SK-N-SH treated with all-trans-retinoic acid at 6 μM for 48 hours (cell line): ENCODE measurements at regions not wholly inside any gene's neighbourhood (a gene's known extent, or its start where the extent isn't known, plus 50 kb on each side); places are given as distances from the start of the nearest gene placed in this dataset.

Experiments
- ATAC-seq: fragments of 200-7000 bp; cut with Tn5 transposase; 3 replicates; pipeline ENCODE4 v1.9.1; 2020; ENCODE audit warnings: mild to moderate bottlenecking, moderate library complexity
- ARNTL ChIP-seq: fragments of 450-650 bp; formaldehyde crosslinking; IDR thresholded peaks from 2 replicates; pipeline ENCODE4 v1.5.0; 2020; ENCODE audit warnings: low read depth, mild to moderate bottlenecking, moderate library complexity, borderline replicate concordance
- BACH2 ChIP-seq: fragments of 250-450 bp; sonication (Bioruptor Pico); IDR thresholded peaks from 2 replicates; pipeline ENCODE4 v1.9.0; 2021; ENCODE audit warnings: mild to moderate bottlenecking, borderline replicate concordance
- CSDC2 ChIP-seq: fragments of 250-450 bp; sonication (Bioruptor Pico); IDR thresholded peaks from 2 replicates; pipeline ENCODE4 v1.5.0; 2020; ENCODE audit warnings: mild to moderate bottlenecking, moderate library complexity
- ESRRG ChIP-seq: fragments of 250-450 bp; sonication (Bioruptor Pico); IDR thresholded peaks from 2 replicates; pipeline ENCODE4 v1.6.1; 2021; ENCODE audit warnings: mild to moderate bottlenecking
- GLIS3 ChIP-seq: fragments of 250-450 bp; sonication (Bioruptor Pico); IDR thresholded peaks from 2 replicates; pipeline ENCODE4 v1.5.0; 2020; ENCODE audit warnings: mild to moderate bottlenecking, moderate library complexity
- ISL1 ChIP-seq: fragments of 250-450 bp; sonication (Bioruptor Pico); IDR thresholded peaks from 2 replicates; pipeline ENCODE4 v2.1.2; 2022; ENCODE audit warnings: mild to moderate bottlenecking, moderate library complexity
- OSR1 ChIP-seq: fragments of 250-450 bp; sonication (Bioruptor Pico); IDR thresholded peaks from 2 replicates; pipeline ENCODE4 v1.8.0; 2022; ENCODE audit warnings: moderate library complexity, mild to moderate bottlenecking, inconsistent platforms
- PATZ1 ChIP-seq: fragments of 250-450 bp; sonication (Bioruptor Pico); IDR thresholded peaks from 2 replicates; pipeline ENCODE4 v1.8.0; 2020; ENCODE audit warnings: mild to moderate bottlenecking, moderate library complexity, borderline replicate concordance
- PPARA ChIP-seq: fragments of 250-450 bp; sonication (Bioruptor Pico); IDR thresholded peaks from 2 replicates; pipeline ENCODE4 v1.5.0; 2020; ENCODE audit warnings: mild to moderate bottlenecking, borderline replicate concordance
- RARB ChIP-seq: fragments of 250-450 bp; sonication (Bioruptor Pico); IDR thresholded peaks from 2 replicates; pipeline ENCODE4 v1.8.0; 2021; ENCODE audit warnings: mild to moderate bottlenecking, moderate library complexity
- SNAI2 ChIP-seq: fragments of 250-450 bp; sonication (Bioruptor Pico); IDR thresholded peaks from 2 replicates; pipeline ENCODE4 v1.5.0; 2020; ENCODE audit warnings: mild to moderate bottlenecking, moderate library complexity
- TCF4 ChIP-seq: fragments of 250-450 bp; sonication (Bioruptor Pico); IDR thresholded peaks from 2 replicates; pipeline ENCODE4 v1.8.0; 2021; ENCODE audit warnings: mild to moderate bottlenecking, moderate library complexity, borderline replicate concordance
- TOX ChIP-seq: fragments of 250-450 bp; sonication (Bioruptor Pico); IDR thresholded peaks from 2 replicates; pipeline ENCODE4 v1.8.0; 2021; ENCODE audit warnings: mild to moderate bottlenecking, moderate library complexity, borderline replicate concordance
- ZC3H10 ChIP-seq: fragments of 250-450 bp; sonication (Bioruptor Pico); IDR thresholded peaks from 2 replicates; pipeline ENCODE4 v1.5.1; 2021; ENCODE audit warnings: mild to moderate bottlenecking, moderate library complexity
- ZFP3 ChIP-seq: fragments of 250-450 bp; sonication (Bioruptor Pico); IDR thresholded peaks from 2 replicates; pipeline ENCODE4 v1.5.0; 2020; ENCODE audit warnings: mild to moderate bottlenecking, moderate library complexity
- ZFP30 ChIP-seq: fragments of 450-650 bp; formaldehyde crosslinking; IDR thresholded peaks from 2 replicates; pipeline ENCODE4 v1.5.0; 2022; ENCODE audit warnings: mild to moderate bottlenecking, moderate library complexity
- ZNF565 ChIP-seq: fragments of 450-650 bp; formaldehyde crosslinking; conservative IDR thresholded peaks from 2 replicates; pipeline ENCODE4 v1.5.0; 2020; ENCODE audit warnings: low read depth, mild to moderate bottlenecking, moderate library complexity
- ZNF70 ChIP-seq: fragments of 450-650 bp; formaldehyde crosslinking; IDR thresholded peaks from 2 replicates; pipeline ENCODE4 v1.5.0; 2020; ENCODE audit warnings: mild to moderate bottlenecking, moderate library complexity
- TF ChIP-seq, protein P1 (sequence below): fragments of 250-450 bp; sonication (Bioruptor Pico); IDR thresholded peaks from 2 replicates; pipeline ENCODE4 v1.8.0; 2021; ENCODE audit warnings: low read depth, mild to moderate bottlenecking, moderate library complexity, borderline replicate concordance
- TF ChIP-seq, protein P2 (sequence below): fragments of 250-450 bp; sonication (Bioruptor Pico); IDR thresholded peaks from 2 replicates; pipeline ENCODE4 v1.5.1; 2020; ENCODE audit warnings: low read depth, mild to moderate bottlenecking, moderate library complexity
- TF ChIP-seq, protein P3 (sequence below): fragments of 250-450 bp; sonication (Bioruptor Pico); IDR thresholded peaks from 2 replicates; pipeline ENCODE4 v1.5.0; 2020; ENCODE audit warnings: mild to moderate bottlenecking, moderate library complexity

DNA sequence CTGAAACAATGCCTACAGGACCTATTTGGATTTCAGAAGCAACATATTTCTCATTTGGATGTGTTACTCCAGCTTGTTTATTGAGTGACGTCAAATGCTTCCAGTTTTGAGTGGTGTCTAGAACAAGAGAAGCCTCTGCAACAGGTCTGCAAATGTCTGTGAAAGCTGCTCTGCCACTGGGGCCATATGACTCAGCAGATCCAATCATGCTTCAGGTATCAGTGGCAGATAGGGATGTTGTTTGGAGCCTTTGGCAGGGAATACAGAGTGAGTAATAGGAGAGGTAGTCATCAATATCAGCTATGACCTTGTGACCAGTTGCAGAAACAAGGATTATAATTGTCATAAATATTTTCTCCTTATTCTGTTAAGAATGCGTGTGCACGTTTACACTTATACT lies 141.1 kb upstream of the ZXDA start:
- no peak for TF ChIP-seq TCF4 (CRISPR knock-in tag)
- TF ChIP-seq, protein P1, sequence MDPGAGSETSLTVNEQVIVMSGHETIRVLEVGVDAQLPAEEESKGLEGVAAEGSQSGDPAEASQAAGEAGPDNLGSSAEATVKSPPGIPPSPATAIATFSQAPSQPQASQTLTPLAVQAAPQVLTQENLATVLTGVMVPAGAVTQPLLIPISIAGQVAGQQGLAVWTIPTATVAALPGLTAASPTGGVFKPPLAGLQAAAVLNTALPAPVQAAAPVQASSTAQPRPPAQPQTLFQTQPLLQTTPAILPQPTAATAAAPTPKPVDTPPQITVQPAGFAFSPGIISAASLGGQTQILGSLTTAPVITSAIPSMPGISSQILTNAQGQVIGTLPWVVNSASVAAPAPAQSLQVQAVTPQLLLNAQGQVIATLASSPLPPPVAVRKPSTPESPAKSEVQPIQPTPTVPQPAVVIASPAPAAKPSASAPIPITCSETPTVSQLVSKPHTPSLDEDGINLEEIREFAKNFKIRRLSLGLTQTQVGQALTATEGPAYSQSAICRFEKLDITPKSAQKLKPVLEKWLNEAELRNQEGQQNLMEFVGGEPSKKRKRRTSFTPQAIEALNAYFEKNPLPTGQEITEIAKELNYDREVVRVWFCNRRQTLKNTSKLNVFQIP (CRISPR knock-in tag), result no peak
- TF ChIP-seq ARNTL (CRISPR knock-in tag), result no peak
- TF ChIP-seq ESRRG (CRISPR knock-in tag), result no peak
- TF ChIP-seq PATZ1 (CRISPR knock-in tag), result no peak
- no peak for TF ChIP-seq PPARA (CRISPR knock-in tag)
- TF ChIP-seq ZNF565, result no peak
- TF ChIP-seq OSR1 (CRISPR knock-in tag), result no peak
- no peak for TF ChIP-seq ISL1 (CRISPR knock-in tag)
- no peak for TF ChIP-seq ZC3H10 (CRISPR knock-in tag)
- no peak for TF ChIP-seq CSDC2 (CRISPR knock-in tag)
- TF ChIP-seq ZFP30 (CRISPR knock-in tag), result no peak
- no peak for TF ChIP-seq GLIS3 (CRISPR knock-in tag)
- no peak for TF ChIP-seq BACH2
- no peak for TF ChIP-seq TOX (CRISPR knock-in tag)
- no peak for ATAC-seq

DNA sequence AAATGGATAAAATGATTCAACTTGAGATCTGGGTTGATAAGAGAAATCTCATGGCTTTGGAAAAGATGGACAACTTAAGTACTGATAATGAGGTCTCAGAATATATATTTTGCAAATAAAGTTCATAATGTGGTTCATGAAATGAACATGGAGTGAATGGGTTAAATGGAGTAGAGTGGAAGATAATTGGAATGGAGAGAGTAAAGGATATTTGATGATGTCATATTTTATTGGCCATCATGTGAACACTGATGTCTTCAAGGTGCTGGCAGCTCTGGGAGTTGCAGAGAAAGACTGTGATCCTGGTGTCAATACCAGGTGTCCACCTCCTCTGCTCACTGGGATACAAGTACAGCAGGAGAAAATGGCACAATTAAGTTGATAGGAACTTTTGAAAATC lies 133.9 kb upstream of the ZXDA start:
- ATAC-seq, result no peak
- TF ChIP-seq ZFP3 (no peak), CSDC2 (CRISPR knock-in tag) (no peak), TCF4 (CRISPR knock-in tag) (no peak)
- TF ChIP-seq, protein P1 (CRISPR knock-in tag), result no peak

DNA sequence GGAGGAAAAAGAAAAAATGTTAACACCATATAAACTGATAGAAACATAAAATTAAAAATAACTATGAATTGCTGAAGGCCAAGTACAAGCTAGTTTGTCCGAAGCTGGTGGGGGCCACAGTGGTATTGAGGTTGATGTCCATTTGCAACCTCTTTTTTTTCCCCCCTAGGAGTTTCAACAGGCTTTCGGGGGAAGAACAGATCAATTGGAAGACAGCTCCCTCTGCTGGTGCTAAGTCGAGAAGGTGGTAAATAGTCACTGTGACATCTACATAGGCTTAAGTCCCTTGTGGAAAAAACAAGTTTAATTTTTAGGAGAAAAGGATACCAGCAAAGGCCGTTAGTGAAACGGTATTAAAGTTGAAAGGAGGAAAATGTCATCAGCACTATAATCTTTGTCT lies 115.7 kb upstream of the ZXDA start:
- TF ChIP-seq TCF4 (CRISPR knock-in tag) (no peak), ESRRG (CRISPR knock-in tag) (no peak), ZNF70 (no peak), TOX (CRISPR knock-in tag) (no peak), RARB (CRISPR knock-in tag) (no peak), ARNTL (CRISPR knock-in tag) (no peak), ZFP3 (no peak), CSDC2 (CRISPR knock-in tag) (no peak), BACH2 (no peak), OSR1 (CRISPR knock-in tag) (no peak), ZC3H10 (CRISPR knock-in tag) (no peak), PPARA (CRISPR knock-in tag) (no peak), ZNF565 (no peak)
- TF ChIP-seq, protein P1 (CRISPR knock-in tag), result no peak
- TF ChIP-seq, protein P2, sequence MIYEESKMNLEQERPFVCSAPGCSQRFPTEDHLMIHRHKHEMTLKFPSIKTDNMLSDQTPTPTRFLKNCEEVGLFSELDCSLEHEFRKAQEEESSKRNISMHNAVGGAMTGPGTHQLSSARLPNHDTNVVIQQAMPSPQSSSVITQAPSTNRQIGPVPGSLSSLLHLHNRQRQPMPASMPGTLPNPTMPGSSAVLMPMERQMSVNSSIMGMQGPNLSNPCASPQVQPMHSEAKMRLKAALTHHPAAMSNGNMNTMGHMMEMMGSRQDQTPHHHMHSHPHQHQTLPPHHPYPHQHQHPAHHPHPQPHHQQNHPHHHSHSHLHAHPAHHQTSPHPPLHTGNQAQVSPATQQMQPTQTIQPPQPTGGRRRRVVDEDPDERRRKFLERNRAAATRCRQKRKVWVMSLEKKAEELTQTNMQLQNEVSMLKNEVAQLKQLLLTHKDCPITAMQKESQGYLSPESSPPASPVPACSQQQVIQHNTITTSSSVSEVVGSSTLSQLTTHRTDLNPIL (CRISPR knock-in tag), result no peak
- TF ChIP-seq, all 23 proteins: peak for 0
- ATAC-seq, result peak; percentile 67; the same call in 2 of the 3 replicates

DNA sequence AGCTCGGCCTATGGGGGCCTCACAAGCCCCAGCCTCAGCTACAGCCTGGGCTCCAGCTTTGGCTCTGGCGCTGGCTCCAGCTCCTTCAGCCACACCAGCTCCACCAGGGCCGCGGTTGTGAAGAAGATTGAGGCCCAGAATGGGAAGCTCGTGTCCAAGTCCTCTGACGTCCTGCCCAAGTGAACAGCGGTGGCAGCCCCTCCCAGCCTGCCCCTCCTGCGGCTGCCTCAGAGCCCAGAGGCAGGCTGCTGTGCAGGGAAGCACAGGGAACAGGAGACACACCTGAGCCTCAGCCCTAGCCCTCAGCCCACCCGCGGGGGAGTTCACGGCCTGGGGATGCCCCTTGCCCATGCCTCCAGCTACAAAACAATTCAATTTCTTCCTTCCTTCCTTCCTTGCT lies 75.7 kb upstream of the ZXDA start:
- no peak for ATAC-seq
- no peak for TF ChIP-seq ZFP30 (CRISPR knock-in tag)
- TF ChIP-seq, protein P2 (CRISPR knock-in tag), result no peak
- no peak for TF ChIP-seq TCF4 (CRISPR knock-in tag)
- TF ChIP-seq, protein P3, sequence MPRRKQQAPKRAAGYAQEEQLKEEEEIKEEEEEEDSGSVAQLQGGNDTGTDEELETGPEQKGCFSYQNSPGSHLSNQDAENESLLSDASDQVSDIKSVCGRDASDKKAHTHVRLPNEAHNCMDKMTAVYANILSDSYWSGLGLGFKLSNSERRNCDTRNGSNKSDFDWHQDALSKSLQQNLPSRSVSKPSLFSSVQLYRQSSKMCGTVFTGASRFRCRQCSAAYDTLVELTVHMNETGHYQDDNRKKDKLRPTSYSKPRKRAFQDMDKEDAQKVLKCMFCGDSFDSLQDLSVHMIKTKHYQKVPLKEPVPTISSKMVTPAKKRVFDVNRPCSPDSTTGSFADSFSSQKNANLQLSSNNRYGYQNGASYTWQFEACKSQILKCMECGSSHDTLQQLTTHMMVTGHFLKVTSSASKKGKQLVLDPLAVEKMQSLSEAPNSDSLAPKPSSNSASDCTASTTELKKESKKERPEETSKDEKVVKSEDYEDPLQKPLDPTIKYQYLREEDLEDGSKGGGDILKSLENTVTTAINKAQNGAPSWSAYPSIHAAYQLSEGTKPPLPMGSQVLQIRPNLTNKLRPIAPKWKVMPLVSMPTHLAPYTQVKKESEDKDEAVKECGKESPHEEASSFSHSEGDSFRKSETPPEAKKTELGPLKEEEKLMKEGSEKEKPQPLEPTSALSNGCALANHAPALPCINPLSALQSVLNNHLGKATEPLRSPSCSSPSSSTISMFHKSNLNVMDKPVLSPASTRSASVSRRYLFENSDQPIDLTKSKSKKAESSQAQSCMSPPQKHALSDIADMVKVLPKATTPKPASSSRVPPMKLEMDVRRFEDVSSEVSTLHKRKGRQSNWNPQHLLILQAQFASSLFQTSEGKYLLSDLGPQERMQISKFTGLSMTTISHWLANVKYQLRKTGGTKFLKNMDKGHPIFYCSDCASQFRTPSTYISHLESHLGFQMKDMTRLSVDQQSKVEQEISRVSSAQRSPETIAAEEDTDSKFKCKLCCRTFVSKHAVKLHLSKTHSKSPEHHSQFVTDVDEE (CRISPR knock-in tag), result no peak
- TF ChIP-seq ZC3H10 (CRISPR knock-in tag), result no peak
- no peak for TF ChIP-seq OSR1 (CRISPR knock-in tag)
- no peak for TF ChIP-seq SNAI2 (CRISPR knock-in tag)
- no peak for TF ChIP-seq ISL1 (CRISPR knock-in tag)
- no peak for TF ChIP-seq GLIS3 (CRISPR knock-in tag)
- TF ChIP-seq RARB (CRISPR knock-in tag), result no peak
